HFFc6 (cell line): ENCODE measurements at regions not wholly inside any gene's neighbourhood (a gene's known extent, or its start where the extent isn't known, plus 50 kb on each side); places are given as distances from the start of the nearest gene placed in this dataset.

ENCODE experiments used
- DNase-seq: peaks from one replicate; pipeline ENCODE4 v3.0.0-alpha.2; 2018
- H3K27ac Mint-ChIP-seq: 2 replicates; pipeline ENCODE4 v1.8.0; 2020; ENCODE audit warnings: mild to moderate bottlenecking, mixed read lengths
- H3K27me3 Mint-ChIP-seq: 2 replicates; pipeline ENCODE4 v1.8.0; 2021; ENCODE audit warnings: mild to moderate bottlenecking, moderate library complexity, mixed read lengths; ENCODE audit not compliant: insufficient read depth
- H3K36me3 Mint-ChIP-seq: 2 replicates; pipeline ENCODE4 v1.8.0; 2021; ENCODE audit warnings: low read depth, mixed read lengths
- H3K4me1 Mint-ChIP-seq: 2 replicates; pipeline ENCODE4 v1.8.0; 2020; ENCODE audit warnings: low read depth, mixed read lengths
- H3K4me3 Mint-ChIP-seq: 2 replicates; pipeline ENCODE4 v1.8.0; 2020; ENCODE audit warnings: mild to moderate bottlenecking, moderate library complexity, mixed read lengths
- H3K9me3 Mint-ChIP-seq: 2 replicates; pipeline ENCODE4 v1.8.0; 2020; ENCODE audit warnings: mild to moderate bottlenecking, mixed read lengths
- CTCF ChIP-seq: fragments of 200-600 bp; sonication (generic); IDR thresholded peaks from 2 replicates; pipeline ENCODE4 v1.5.0; 2021; ENCODE audit warnings: antibody characterized with exemption, mild to moderate bottlenecking

GRCh38 chrX:25300994-25301393 is 285.2 kb upstream of the ARX start:
- TF ChIP-seq CTCF = no peak
- H3K4me1 Mint-ChIP-seq = no peaks in the 10 kb centered on the region
- H3K4me3 Mint-ChIP-seq = no peak overlapping the region
- H3K36me3 Mint-ChIP-seq = no peaks in the 10 kb centered on the region
- H3K27ac Mint-ChIP-seq = no peak overlapping the region
- DNase-seq = no peak
- no peaks in the 10 kb centered on the region for H3K27me3 Mint-ChIP-seq
- no peaks in the 10 kb centered on the region; the same call in 1 of the 2 replicates for H3K9me3 Mint-ChIP-seq

- H3K36me3 Mint-ChIP-seq = no peaks in the 10 kb centered on the region
- no peak overlapping the region for H3K27ac Mint-ChIP-seq
- TF ChIP-seq CTCF = no peak
- peaks cover 8% of the 10 kb centered on the region for H3K9me3 Mint-ChIP-seq
- no peaks in the 10 kb centered on the region for H3K4me1 Mint-ChIP-seq
- no peaks in the 10 kb centered on the region for H3K27me3 Mint-ChIP-seq
- no peak overlapping the region for H3K4me3 Mint-ChIP-seq
- DNase-seq = no peak
These were observed 281.1 kb upstream of the ARX start for GRCh38 chrX:25296850-25297249.

- no peak overlapping the region for H3K4me3 Mint-ChIP-seq
- H3K4me1 Mint-ChIP-seq = no peaks in the 10 kb centered on the region
- no peak for DNase-seq
- H3K27ac Mint-ChIP-seq = no peak overlapping the region
- peaks cover 8% of the 10 kb centered on the region for H3K9me3 Mint-ChIP-seq
- no peak for TF ChIP-seq CTCF
- no peaks in the 10 kb centered on the region for H3K36me3 Mint-ChIP-seq
- H3K27me3 Mint-ChIP-seq = no peaks in the 10 kb centered on the region
These were observed 279.7 kb upstream of the ARX start for GRCh38 chrX:25295466-25295865.

- H3K4me3 Mint-ChIP-seq = no peak overlapping the region
These were observed 274.4 kb upstream of the ARX start for GRCh38 chrX:25290132-25290531.

GRCh38 chrX:25288676-25289075 is 272.9 kb upstream of the ARX start:
- Mint-ChIP-seq H3K9me3 (peaks cover 7% of the 10 kb centered on the region; the same call in 1 of the 2 replicates), H3K27me3 (no peaks in the 10 kb centered on the region; the same call in 1 of the 2 replicates), H3K27ac (no peak overlapping the region), H3K4me3 (no peak overlapping the region), H3K4me1 (no peaks in the 10 kb centered on the region), H3K36me3 (no peaks in the 10 kb centered on the region)
- DNase-seq = no peak
- no peak for TF ChIP-seq CTCF

More at GRCh38 chrX:25290132-25290531, 274.4 kb upstream of the ARX start:
- Mint-ChIP-seq H3K27ac (no peak overlapping the region), H3K36me3 (no peaks in the 10 kb centered on the region), H3K4me1 (no peaks in the 10 kb centered on the region), H3K9me3 (peaks cover 8% of the 10 kb centered on the region; the same call in 1 of the 2 replicates), H3K27me3 (no peaks in the 10 kb centered on the region; the same call in 1 of the 2 replicates)
- DNase-seq = no peak
- TF ChIP-seq CTCF = no peak

- no peaks in the 10 kb centered on the region for H3K4me1 Mint-ChIP-seq
These were observed 271.8 kb upstream of the ARX start for GRCh38 chrX:25287521-25287920.

More at GRCh38 chrX:25287521-25287920, 271.8 kb upstream of the ARX start:
- no peak for DNase-seq
- no peak overlapping the region for H3K4me3 Mint-ChIP-seq
- TF ChIP-seq CTCF = no peak
- no peaks in the 10 kb centered on the region for H3K36me3 Mint-ChIP-seq
- no peaks in the 10 kb centered on the region; the same call in 1 of the 2 replicates for H3K27me3 Mint-ChIP-seq
- H3K27ac Mint-ChIP-seq = no peak overlapping the region
- H3K9me3 Mint-ChIP-seq = no peaks in the 10 kb centered on the region; the same call in 1 of the 2 replicates
